ENCODE measurements at regions not wholly inside any gene's neighbourhood (a gene's known extent, or its start where the extent isn't known, plus 50 kb on each side); places are given as distances from the start of the nearest gene placed in this dataset.

DNA sequence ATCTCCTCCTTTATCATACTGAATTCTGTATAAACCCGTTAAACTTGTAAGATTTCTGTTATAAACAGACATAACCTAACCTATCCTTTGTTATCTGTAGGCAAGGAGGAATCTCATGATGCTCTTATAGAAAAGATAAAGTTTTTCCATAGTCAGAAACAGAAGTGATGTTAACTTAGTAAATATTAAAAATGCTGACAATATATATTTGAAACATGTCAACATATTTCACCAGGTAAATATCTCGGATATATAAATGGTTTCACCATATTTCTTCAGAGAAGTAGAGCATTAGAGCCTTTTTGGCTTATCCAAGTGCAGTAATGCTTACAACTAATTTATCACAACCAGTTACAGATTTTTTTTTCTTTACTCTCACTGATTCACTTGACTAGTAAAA, 625.9 kb downstream of the PDHA2 start (continued):
- TF ChIP-seq, protein P1, sequence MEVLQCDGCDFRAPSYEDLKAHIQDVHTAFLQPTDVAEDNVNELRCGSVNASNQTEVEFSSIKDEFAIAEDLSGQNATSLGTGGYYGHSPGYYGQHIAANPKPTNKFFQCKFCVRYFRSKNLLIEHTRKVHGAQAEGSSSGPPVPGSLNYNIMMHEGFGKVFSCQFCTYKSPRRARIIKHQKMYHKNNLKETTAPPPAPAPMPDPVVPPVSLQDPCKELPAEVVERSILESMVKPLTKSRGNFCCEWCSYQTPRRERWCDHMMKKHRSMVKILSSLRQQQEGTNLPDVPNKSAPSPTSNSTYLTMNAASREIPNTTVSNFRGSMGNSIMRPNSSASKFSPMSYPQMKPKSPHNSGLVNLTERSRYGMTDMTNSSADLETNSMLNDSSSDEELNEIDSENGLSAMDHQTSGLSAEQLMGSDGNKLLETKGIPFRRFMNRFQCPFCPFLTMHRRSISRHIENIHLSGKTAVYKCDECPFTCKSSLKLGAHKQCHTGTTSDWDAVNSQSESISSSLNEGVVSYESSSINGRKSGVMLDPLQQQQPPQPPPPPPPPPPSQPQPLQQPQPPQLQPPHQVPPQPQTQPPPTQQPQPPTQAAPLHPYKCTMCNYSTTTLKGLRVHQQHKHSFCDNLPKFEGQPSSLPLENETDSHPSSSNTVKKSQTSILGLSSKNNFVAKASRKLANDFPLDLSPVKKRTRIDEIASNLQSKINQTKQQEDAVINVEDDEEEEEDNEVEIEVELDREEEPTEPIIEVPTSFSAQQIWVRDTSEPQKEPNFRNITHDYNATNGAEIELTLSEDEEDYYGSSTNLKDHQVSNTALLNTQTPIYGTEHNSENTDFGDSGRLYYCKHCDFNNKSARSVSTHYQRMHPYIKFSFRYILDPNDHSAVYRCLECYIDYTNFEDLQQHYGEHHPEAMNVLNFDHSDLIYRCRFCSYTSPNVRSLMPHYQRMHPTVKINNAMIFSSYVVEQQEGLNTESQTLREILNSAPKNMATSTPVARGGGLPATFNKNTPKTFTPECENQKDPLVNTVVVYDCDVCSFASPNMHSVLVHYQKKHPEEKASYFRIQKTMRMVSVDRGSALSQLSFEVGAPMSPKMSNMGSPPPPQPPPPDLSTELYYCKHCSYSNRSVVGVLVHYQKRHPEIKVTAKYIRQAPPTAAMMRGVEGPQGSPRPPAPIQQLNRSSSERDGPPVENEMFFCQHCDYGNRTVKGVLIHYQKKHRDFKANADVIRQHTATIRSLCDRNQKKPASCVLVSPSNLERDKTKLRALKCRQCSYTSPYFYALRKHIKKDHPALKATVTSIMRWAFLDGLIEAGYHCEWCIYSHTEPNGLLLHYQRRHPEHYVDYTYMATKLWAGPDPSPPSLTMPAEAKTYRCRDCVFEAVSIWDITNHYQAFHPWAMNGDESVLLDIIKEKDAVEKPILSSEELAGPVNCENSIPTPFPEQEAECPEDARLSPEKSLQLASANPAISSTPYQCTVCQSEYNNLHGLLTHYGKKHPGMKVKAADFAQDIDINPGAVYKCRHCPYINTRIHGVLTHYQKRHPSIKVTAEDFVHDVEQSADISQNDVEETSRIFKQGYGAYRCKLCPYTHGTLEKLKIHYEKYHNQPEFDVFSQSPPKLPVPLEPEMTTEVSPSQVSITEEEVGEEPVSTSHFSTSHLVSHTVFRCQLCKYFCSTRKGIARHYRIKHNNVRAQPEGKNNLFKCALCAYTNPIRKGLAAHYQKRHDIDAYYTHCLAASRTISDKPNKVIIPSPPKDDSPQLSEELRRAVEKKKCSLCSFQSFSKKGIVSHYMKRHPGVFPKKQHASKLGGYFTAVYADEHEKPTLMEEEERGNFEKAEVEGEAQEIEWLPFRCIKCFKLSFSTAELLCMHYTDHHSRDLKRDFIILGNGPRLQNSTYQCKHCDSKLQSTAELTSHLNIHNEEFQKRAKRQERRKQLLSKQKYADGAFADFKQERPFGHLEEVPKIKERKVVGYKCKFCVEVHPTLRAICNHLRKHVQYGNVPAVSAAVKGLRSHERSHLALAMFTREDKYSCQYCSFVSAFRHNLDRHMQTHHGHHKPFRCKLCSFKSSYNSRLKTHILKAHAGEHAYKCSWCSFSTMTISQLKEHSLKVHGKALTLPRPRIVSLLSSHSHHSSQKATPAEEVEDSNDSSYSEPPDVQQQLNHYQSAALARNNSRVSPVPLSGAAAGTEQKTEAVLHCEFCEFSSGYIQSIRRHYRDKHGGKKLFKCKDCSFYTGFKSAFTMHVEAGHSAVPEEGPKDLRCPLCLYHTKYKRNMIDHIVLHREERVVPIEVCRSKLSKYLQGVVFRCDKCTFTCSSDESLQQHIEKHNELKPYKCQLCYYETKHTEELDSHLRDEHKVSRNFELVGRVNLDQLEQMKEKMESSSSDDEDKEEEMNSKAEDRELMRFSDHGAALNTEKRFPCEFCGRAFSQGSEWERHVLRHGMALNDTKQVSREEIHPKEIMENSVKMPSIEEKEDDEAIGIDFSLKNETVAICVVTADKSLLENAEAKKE (CRISPR knock-in tag; IDR thresholded peaks at IDR 0.05), result no peak
- no peak for TF ChIP-seq NANOG (IDR thresholded peaks at IDR 0.05; ENCODE audit: borderline replicate concordance)
- TF ChIP-seq, protein P2, sequence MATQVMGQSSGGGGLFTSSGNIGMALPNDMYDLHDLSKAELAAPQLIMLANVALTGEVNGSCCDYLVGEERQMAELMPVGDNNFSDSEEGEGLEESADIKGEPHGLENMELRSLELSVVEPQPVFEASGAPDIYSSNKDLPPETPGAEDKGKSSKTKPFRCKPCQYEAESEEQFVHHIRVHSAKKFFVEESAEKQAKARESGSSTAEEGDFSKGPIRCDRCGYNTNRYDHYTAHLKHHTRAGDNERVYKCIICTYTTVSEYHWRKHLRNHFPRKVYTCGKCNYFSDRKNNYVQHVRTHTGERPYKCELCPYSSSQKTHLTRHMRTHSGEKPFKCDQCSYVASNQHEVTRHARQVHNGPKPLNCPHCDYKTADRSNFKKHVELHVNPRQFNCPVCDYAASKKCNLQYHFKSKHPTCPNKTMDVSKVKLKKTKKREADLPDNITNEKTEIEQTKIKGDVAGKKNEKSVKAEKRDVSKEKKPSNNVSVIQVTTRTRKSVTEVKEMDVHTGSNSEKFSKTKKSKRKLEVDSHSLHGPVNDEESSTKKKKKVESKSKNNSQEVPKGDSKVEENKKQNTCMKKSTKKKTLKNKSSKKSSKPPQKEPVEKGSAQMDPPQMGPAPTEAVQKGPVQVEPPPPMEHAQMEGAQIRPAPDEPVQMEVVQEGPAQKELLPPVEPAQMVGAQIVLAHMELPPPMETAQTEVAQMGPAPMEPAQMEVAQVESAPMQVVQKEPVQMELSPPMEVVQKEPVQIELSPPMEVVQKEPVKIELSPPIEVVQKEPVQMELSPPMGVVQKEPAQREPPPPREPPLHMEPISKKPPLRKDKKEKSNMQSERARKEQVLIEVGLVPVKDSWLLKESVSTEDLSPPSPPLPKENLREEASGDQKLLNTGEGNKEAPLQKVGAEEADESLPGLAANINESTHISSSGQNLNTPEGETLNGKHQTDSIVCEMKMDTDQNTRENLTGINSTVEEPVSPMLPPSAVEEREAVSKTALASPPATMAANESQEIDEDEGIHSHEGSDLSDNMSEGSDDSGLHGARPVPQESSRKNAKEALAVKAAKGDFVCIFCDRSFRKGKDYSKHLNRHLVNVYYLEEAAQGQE (IDR thresholded peaks at IDR 0.05; ENCODE audit: unreplicated experiment), result no peak
- no peak for TF ChIP-seq EZH2 (IDR thresholded peaks at IDR 0.05; ENCODE audit: low read depth, unreplicated experiment)

Data from GM23338 (cell line).